ENCODE measurements at regions not wholly inside any gene's neighbourhood (a gene's known extent, or its start where the extent isn't known, plus 50 kb on each side); places are given as distances from the start of the nearest gene placed in this dataset.
A peak's percentile ranks its signal among the peaks of the same experiment; 100 is the strongest.

DNA sequence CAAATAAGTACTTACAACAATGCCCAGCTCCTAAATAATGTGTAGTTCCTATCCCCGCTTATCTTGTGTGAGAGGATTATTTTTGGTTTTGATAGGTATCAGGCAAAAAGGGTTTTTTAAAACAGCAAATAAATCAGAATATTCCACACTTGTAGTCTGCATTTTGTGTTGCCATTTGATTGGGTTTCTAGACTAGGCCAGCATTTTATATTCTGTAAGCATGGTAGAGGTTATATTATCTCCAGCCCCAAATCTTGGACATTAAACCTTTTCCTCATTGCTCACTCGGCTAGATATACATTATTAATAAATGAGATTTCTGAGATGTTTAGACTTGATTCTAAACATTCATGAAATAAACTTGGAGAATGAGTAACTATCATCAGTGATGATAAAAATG lies 165.7 kb upstream of the C1orf21 start:
- no peak for DNase-seq

DNA sequence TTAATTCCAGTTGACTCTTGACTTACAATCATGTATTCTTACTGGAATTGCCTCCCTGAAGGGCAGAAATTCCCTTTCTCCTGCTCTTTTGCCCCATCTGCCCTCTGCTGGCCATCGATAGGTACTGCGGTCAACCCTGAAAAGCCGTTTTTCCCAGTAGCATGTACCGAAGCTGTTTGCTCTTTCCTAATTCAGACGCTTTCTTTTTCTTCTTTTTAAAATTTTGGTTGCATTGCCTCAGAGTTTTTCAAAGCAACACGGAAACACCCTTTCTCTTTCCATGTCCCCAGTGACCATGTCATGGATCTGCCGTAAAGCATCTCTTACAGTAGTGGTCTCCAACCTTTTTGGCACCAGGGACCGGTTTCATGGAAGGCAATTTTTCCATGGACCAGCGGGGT lies 164.2 kb upstream of the C1orf21 start:
- no peak for DNase-seq

DNA sequence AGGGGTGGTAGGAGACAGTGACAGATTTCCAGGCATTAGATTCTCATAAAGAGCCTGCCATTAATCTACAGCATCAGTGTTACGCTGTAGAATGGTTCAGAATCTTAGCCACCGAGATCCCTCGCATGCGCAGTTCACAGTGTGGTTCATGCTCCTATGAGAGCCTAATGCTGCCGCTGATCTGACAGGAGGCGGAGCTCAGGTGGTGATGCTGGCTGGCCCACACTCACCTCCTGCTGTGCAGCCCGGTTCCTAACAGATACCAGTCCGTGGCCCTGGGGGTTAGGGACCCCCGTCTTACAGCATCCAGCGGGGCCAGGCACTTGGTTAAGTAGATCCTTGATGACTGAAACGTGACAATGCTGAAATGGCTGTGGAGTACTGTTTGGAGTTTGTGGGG lies 163.6 kb upstream of the C1orf21 start:
- peak; percentile 14 for DNase-seq

DNA sequence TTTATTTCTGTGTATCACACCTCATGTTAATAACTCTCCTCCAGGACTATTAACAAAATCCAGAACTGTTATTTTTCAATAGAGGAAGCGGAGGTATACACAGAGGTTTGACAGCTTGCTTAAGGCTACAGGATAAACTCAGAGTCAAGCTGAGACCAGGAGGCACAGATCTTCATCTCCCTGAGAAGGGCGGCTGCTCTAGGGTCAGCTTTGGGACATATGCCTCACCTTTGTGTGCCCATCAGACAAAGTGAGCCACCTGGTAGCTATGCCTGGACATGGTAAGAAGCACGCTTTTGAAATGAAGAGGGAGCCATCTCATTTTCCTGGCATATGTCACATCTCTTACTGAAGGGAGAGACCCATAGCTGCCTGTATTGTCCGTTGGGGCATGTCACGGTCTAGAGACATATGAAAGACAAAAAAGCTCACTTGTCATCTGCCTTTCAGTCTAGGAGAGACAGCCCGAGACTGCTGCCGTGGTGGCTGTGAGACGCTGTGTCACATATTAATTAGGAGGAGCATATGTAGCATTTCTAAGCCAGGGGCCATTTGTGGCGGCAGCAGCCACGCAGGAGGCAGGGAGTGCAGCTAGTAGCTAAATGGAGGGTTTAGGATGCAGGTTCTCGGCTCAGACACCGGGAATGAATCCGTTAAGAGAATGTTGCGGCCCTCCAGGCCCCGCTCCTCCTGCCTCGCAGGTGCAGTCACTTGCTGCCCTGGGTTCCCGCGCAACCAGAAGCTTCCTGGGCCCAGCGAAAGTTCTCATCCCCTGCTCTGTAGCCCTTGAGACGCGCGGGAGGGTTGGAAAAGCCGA lies 161.3 kb upstream of the C1orf21 start:
- DNase-seq, result no peak

DNA sequence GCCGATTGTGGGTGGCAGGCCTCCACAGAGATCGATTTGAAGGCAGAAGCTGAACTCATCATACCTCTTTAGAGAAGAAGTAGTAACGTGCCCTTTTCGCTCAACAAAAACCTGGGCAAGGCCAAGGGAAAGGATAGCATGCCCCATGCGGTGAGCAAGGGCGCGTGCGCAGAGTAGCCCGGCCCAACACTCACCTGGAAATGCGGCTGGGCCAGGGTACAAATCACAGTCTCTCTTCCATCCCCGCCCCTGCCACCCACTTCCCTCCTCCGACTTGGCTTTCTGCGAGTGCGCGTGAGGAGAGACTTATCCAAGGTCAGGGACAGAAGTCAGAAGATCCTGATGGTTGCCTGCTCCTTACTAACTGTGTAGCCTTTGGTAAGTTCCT lies 160.7 kb upstream of the C1orf21 start:
- no peak for DNase-seq

DNA sequence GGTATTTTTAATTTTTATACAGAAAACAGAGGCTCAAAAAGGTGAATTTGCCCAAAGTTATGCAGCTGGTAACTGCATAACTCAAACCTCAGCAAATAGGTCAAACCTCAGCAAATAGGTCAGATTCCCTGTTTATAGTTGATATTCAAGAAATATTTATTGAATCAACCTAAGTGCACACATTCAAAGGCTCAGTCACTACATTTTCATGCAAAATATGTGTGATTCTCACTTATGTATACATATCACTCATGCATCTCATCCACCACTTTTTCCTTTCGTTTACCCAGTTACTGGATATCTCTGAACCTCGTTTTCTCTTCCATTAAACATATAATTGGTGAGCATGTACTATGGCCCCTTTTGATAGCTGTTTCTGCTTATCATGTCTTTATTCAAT lies 158.3 kb upstream of the C1orf21 start:
- no peak for DNase-seq

DNA sequence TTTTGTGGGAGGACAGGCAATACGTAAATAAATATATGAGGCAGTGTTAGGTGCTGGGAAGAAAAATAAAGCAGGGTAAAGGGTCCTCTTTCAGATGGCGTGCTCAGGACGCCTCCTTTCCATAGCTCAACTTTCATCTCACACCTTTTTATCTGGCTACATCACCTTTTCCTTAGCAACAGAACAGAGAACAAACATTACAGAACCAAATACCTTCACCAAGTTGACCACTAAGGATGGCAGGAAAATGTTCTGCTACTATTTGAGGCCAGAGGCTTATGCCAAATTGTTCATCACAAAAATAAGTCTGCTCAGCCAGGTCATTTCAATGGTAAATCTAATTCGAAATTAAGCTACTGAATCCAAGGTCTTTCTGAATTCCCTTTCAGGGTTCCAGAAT lies 149.2 kb upstream of the C1orf21 start:
- DNase-seq, result no peak

DNA sequence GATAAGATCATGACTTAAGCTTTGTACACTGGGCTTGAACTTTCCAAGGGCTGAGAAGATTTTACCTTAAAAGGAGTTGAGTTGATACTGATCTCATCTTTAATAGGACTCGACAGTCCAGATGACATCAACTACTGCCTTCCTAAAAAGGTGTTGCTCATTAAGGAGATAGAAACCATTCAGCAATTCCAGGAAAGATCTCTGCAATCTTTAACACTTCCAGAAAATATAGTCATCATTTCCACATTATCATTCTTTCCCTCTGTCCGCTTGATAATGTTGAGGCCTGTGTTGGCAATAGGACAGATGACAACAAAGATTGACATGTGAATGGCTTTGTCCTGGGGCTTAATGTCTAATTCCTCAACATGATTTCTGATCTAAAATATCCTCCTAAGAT lies 145.4 kb upstream of the C1orf21 start:
- no peak for DNase-seq

DNA sequence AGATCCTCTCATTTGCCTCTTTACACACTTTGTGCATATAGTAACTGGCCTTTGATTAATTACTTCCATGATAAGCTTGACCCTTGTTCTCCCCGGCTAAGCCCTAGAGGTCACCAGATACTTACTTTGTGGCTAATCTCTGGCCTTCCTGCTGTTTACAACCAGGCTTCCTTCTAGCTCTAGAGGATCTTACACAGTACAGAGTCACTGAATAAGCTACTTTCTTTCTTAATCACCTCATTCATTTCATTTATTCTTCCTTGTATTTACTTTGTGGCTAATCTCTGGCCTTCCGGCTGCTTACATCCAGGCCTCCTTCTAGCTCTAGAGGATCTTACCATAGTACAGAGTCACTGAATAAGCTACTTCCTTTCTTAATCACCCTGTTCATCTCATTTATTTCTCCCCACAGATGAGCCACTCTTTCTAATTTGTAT lies 144.3 kb upstream of the C1orf21 start:
- DNase-seq, result no peak

DNA sequence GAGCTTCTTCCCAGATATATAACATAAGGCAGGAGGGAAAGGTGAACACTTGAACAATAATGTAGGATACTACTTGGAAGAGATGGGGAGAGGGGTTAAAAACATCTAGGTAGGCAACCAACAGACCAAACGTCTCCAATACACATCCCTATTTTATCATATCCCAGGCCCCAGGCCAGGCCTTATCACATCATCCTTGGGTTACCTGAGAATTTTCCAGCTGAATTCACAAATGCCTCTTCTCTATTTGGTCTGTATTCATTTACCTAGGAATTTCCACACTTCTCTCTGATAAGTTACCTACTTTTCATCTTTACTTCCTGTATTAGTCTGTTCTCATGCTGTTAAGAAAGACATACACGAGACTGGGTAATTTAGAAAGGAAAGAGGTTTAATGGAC lies 141.9 kb upstream of the C1orf21 start:
- no peak for DNase-seq

DNA sequence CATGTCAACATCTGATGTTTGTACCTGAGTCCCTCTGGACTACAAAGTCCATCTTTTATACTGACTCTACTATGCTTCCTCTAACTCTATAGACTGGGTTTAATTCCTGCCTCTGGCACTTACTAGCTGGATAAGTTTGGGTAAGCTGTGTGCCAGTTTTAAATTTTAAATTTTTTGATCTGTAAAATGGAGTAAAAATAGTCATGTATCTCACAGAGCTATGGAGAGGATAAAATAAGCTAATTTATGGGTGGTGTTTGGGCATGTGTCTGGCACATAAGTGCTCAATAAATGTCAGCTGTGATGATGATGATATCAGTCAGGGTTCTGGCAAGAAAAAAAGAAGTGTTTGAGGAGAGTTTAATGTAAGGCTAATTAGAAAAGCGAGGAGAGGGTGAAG lies 139.2 kb upstream of the C1orf21 start:
- no peak for DNase-seq

DNA sequence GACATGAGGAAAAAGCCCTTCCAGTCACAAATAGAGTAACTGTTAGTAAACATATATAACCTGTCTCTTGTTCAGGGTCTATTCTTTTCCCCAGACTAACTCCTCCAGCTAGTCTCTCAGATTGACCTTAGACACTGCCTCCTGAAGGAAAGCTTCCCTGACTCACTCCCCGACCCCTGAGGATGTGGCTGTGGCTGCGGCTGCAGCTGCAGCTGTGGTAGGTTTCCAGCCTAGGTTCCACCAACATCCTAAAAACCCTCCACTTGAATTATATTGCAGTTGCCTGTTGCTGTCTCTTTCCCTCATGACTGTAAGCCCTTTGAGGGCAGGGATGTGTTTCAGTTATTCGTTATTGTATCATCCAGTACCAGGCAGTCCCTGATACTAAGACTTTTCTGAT lies 132.9 kb upstream of the C1orf21 start:
- no peak for DNase-seq

DNA sequence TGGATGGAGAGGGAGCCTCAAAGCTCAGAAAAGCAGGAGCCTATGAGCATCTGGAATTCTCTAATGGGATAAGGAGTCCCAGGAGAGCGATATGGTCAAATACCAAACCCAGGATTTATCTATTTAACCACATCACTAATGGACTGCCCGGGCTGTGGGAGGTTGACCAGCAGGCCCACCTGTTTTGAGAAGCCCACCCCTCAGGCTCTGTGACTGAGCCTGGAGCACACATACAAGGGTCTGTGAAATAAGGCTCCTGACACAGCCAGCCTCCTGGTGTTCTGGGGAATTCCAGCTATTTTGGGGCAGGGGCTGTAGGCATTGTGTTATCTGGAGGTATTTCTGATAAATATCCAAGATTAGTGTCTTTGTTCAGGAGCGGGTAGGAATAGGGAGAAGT lies 132.0 kb upstream of the C1orf21 start:
- no peak for DNase-seq

DNA sequence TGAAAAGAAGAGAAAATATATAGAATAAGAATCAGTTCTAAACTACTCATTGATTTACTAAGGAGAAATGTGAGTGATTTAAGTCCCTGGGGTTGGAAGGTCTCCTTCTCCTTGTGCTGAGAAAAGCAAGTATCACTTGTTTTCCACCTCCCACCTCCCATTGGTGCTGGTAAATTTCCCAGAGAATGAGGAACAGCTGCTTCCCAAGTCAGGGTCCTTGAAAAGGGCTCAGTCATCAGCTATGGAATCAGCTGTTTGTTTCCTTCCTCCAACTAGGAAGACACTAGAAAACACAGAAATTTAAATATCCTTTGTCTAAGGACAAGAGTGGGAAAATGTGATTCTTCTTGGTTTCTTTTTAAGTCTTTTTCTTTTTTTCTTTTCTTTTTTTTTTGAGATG lies 131.3 kb upstream of the C1orf21 start:
- DNase-seq, result no peak

DNA sequence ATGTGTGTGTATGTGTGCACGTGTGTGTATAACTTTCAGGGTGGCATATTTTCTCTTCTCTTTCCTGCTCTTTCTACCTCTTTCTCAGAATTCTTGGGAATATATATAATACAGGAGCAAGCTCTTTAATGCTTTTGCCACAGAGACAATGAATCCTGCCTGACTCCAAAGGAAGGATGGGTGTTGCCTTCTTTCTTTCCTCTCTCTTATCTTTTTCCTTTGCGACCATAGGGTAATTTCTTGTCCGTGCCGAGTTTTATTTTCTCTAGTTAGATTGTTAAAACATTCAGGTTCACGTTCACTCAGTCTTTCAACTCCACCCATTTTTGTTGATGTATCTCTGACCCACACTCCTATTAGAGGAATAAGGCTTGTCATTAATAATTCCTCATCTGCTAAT lies 129.0 kb upstream of the C1orf21 start:
- DNase-seq, result no peak

DNA sequence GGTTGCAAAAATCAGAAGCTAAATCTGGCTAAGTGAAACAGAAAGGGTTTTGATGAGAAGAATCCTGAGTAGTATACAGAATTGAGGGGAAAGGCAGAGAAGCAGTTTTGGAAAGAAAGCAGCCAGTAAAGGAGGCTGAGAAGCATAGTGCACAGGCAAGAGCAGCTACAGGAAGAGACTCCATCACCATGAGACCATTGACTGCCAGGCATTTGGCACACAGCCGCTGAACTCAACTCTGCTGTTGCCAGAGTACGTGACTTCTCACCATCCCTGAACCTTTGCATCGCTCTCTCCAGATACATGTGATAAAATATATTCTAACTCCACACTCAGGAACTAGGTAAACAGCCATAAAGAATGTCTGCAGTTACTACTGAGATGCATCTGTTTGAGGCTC lies 128.3 kb upstream of the C1orf21 start:
- no peak for DNase-seq

DNA sequence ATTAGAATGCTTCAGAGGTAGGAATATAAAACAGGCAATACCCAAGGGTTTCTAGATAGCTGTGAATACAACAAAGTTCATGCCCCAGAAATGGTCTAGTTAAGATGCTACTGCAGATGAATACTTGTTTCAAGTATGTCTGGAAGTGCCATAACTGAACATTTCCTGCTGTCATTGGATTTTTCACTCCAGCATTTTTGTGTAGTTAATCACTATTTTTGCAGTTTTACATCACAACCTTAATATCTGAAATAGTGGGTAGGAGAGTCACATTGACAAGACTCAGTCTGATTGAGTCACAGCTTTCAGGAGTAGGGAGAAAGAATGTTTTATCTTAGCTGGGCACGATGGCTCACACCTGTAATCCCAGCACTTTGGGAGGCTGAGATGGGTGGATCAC lies 126.4 kb upstream of the C1orf21 start:
- DNase-seq, result no peak

DNA sequence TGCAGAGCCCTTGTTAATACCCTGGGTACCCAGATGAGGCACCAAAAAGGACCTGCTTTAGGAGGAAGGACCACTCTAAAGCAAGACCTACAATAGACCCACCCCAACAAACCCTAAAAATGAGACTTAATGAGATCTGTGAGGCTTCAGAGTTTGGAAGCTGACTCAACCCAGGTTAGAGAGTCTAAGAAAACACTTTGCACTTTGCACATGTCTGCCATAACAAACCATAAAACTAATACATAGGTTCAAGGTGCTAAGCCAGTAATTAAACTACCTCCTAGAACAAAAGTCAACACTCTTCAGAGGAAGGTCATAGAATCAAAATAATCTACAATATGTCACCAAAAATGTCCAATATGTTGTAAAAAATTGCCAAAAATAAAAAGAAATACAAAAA lies 124.7 kb upstream of the C1orf21 start:
- no peak for DNase-seq

DNA sequence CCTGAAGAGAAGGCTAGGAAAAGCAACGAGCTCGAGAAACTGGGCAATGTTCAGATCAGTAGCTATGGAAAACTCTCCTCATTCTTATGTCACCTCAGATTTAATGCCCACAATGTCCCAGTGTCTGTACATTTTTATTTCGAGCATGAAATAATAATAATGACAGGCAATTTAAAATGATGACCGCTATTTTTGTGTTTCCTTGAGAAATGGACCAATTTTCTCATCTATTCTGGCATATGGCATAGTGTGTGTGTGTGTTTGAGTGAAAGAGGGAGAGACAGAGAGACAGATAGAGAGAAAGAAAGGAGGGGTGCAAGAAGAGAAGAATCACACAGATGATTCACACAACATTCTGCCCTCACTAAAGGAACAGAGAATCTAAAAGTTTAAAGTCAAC lies 119.1 kb upstream of the C1orf21 start:
- DNase-seq, result no peak

DNA sequence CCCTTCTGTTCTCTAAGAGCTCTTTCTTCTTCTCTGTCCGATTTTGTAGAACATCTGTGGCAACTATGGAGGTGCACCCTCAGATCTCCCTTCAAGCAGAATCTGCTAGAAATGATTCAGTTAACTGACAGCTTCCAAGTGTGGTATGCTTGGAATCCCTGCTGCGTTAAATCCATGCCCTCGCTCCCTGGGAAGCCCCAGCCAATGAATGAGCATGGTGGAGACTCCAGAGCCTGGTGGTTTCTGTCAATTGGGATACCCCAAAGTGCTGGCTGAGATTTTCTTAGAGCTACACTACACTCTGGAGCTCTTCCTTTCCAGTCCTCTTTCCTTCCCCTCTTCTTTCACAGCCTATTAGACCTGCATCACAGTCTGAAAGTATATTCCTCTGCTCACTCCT lies 116.3 kb upstream of the C1orf21 start:
- no peak for DNase-seq

DNA sequence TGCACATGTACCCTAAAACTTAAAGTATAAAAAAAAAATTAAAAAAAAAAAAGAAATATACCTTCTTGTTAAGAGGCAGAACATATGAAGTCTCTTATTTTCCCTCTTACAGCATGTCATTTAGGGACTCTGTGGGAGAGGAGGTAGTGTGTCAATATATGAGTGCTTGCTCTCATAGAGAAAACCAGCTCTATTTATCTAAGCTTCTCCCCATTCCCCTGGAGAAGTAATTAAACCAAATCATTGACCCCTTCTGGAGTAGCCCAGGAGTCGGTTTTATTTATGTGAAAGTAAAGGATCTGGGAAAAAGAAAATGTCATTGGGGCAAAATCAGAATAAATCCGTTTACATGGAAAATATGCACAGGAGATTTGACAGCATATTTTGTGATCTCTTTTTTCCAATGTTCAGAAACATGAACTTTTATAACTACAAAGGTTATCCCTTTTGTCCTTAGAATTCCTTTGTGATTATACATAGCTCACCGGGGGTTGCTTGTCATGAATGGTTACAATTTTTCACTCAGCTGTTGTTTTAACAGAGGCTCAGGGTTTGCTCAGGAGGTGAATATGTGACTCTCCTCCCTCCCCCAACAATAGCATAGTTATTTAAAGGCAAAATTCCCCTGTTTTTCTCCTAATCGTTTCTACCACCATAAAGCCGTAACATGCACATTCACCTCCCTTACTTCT lies 114.5 kb upstream of the C1orf21 start:
- DNase-seq, result no peak

DNA sequence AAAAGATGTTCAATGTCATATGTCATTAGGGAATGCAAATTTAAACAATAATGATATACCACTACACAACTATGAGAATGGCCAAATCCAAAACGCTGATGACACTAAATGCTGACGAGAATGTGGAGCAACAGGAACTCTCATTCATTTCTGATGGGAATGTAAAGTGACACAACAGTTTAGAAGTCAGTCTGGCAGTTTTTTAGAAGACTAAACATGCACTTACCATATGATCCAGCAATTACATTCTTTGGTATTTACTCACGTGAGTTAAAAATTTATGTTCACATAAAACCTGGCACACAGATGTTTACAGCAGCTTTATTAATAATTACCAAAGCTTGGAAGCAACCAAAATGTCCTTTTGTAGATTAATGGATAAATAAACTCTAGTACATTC lies 110.4 kb upstream of the C1orf21 start:
- DNase-seq, result no peak

DNA sequence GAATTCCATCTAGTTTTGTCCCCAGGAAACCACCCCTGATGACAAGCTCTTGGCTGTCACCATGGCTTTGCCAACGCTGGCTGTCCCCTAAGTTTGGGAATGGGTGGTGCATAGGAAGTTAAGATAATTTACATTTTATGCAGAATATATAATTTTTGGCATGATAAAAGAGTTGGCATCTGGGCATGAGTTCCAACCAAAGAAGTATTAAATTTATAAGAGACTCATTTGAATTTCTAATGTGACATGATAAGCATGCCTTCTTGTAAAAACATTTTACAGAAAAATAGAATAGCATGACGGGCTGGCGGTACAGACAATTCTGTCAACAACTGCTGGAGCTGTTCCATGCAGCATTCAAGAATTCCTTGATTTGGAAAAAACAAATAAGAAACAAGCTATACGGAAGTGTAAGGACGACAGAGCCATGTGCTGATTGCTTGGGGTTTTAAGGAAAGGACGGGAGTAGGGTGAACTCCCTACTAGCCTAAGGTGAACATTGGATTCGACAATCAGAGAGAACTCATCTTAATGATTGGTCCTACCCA lies 106.8 kb upstream of the C1orf21 start:
- no peak for DNase-seq

DNA sequence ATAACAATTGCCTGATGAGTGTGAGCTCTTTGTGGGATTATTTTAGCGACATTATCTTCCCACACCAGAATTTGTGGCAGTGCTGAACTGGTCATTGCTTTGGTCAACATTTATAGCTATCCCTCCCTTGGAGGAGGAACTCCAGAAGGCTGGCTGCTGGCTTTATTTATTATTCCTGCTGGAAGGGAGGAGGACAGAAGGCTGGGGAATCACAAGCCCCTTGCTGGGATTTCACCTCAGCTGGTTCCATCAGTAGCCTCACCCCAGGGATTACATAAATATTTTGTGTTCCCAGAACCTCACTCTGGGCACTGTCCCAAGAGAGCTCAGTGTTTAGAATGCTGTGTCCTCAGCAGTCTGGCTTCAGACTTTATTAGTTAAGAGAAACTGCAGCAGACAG lies 102.8 kb upstream of the C1orf21 start:
- DNase-seq, result no peak

DNA sequence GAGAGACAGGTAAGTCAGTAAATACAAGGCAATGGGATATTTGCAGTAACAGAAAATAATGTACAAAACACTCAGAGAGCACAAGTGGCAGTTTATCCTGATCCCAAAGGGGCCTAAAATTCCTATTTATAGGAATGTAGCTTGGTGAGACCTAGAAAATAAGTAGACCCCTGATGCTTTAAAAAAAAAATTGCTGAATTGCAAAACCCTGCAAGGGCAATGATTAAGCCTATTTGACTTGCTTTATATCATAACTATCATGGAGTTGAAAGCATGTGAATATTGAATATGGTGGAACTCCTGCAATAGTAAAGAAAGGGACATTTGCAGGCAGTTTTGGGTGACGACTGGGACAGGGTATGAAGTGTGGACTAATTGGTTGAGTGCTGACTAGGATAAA lies 101.9 kb upstream of the C1orf21 start:
- DNase-seq, result no peak

Data from activated naive CD4-positive, alpha-beta T cell treated with anti-CD3 and anti-CD28 coated beads, Interleukin-2, amount 50 U/mL, for 16 hours (primary cell).